GM12878 (cell line): ENCODE measurements at regions not wholly inside any gene's neighbourhood (a gene's known extent, or its start where the extent isn't known, plus 50 kb on each side); places are given as distances from the start of the nearest gene placed in this dataset.

Experiments used
- BHLHE40 ChIP-seq, 2 experiments: fragments of 450-650 bp in 1 of 2; IDR thresholded peaks; 2 replicates each; pipeline ENCODE4 v1.6.1; 2011 to 2017; ENCODE audit warnings: low read depth in 2 of 2, borderline replicate concordance in 1 of 2, improper control_type of control experiment in 1 of 2, low read length in 1 of 2, mild to moderate bottlenecking in 1 of 2
- EZH2 ChIP-seq: IDR thresholded peaks from 2 replicates; pipeline ENCODE4 v1.6.1; 2012; ENCODE audit warnings: low read depth, mild to moderate bottlenecking, control low read depth, inconsistent platforms, low read length, borderline replicate concordance; ENCODE audit not compliant: control insufficient read depth
- JUND ChIP-seq: IDR thresholded peaks from 2 replicates; pipeline ENCODE4 v1.6.1; 2012; ENCODE audit warnings: low read depth, mild to moderate bottlenecking, low read length, improper control_type of control experiment, moderate library complexity
- NBN ChIP-seq: fragments of 450-650 bp; IDR thresholded peaks from 2 replicates; pipeline ENCODE4 v1.6.1; 2016
- POLR2A ChIP-seq: IDR thresholded peaks from 2 replicates; pipeline ENCODE4 v1.6.1; 2011; ENCODE audit warnings: low read depth, mild to moderate bottlenecking, low read length
- SP1 ChIP-seq: IDR thresholded peaks from one replicate; pipeline ENCODE4 v1.6.1; 2011; ENCODE audit warnings: low read depth, low read length
- SUZ12 ChIP-seq: fragments of 200-600 bp; sonication (generic); IDR thresholded peaks from one replicate; pipeline ENCODE4 v1.6.1; 2018; ENCODE audit warnings: antibody characterized with exemption, mild to moderate bottlenecking; ENCODE audit not compliant: unreplicated experiment
- TCF7 ChIP-seq: IDR thresholded peaks from 2 replicates; pipeline ENCODE4 v1.6.1; 2014; ENCODE audit warnings: antibody characterized with exemption, borderline replicate concordance
- YY1 ChIP-seq: IDR thresholded peaks from 2 replicates; pipeline ENCODE4 v1.6.1; 2011; ENCODE audit warnings: low read depth, mild to moderate bottlenecking, low read length
- ZNF207 ChIP-seq: fragments of 450-650 bp; IDR thresholded peaks from 2 replicates; pipeline ENCODE4 v1.6.1; 2014; ENCODE audit warnings: antibody characterized with exemption, mild to moderate bottlenecking, borderline replicate concordance
- TF ChIP-seq, protein P1 (sequence below): fragments of 450-650 bp; formaldehyde crosslinking; IDR thresholded peaks from 2 replicates; pipeline ENCODE4 v1.4.0; 2020; ENCODE audit warnings: mild to moderate bottlenecking, moderate library complexity
- TF ChIP-seq, protein P2 (sequence below), 3 experiments: IDR thresholded peaks in 2 of 3; conservative IDR thresholded peaks in 1 of 3; 2 replicates each; pipeline ENCODE4 v1.5.1; 2011; ENCODE audit warnings: low read depth in 3 of 3, low read length in 3 of 3, mild to moderate bottlenecking in 3 of 3, control low read depth in 2 of 3, moderate library complexity in 2 of 3, inconsistent platforms in 1 of 3, mixed read lengths in 1 of 3; ENCODE audit not compliant: control insufficient read depth in 2 of 3, insufficient read depth in 1 of 3; ENCODE audit errors: extremely low read depth in 1 of 3
- TF ChIP-seq, protein P3 (sequence below): IDR thresholded peaks from 2 replicates; pipeline ENCODE4 v1.6.1; 2012; ENCODE audit warnings: mild to moderate bottlenecking, low read depth, low read length

DNA sequence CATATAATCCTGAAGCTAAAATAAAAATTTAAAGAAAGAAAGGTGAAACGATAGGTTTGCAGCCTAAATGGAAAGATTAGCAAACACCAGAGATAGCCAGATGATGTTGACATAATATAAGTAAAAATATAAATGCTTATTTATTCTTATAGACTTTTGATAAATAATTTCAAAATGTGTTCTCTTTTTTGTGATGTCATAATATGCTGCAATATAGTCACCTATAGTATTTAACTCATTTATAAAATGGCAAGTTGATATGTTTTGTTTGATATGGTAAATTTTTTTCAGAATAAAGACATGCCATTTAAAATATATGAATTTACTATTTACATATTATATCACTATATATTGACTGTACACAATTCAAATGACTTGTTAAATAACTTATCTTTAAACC lies 813.4 kb downstream of the LRFN5 start:
- TF ChIP-seq ZNF207 (no peak), BHLHE40 (IDR thresholded peaks at IDR 0.05; ENCODE audit: borderline replicate concordance in 1 of 2, low read depth in 2 of 2, low read length in 1 of 2) (no peak), POLR2A (no peak), EZH2 (no peak), SUZ12 (no peak), JUND (no peak), NBN (no peak), TCF7 (no peak), SP1 (no peak), YY1 (no peak)
- TF ChIP-seq, protein P1, sequence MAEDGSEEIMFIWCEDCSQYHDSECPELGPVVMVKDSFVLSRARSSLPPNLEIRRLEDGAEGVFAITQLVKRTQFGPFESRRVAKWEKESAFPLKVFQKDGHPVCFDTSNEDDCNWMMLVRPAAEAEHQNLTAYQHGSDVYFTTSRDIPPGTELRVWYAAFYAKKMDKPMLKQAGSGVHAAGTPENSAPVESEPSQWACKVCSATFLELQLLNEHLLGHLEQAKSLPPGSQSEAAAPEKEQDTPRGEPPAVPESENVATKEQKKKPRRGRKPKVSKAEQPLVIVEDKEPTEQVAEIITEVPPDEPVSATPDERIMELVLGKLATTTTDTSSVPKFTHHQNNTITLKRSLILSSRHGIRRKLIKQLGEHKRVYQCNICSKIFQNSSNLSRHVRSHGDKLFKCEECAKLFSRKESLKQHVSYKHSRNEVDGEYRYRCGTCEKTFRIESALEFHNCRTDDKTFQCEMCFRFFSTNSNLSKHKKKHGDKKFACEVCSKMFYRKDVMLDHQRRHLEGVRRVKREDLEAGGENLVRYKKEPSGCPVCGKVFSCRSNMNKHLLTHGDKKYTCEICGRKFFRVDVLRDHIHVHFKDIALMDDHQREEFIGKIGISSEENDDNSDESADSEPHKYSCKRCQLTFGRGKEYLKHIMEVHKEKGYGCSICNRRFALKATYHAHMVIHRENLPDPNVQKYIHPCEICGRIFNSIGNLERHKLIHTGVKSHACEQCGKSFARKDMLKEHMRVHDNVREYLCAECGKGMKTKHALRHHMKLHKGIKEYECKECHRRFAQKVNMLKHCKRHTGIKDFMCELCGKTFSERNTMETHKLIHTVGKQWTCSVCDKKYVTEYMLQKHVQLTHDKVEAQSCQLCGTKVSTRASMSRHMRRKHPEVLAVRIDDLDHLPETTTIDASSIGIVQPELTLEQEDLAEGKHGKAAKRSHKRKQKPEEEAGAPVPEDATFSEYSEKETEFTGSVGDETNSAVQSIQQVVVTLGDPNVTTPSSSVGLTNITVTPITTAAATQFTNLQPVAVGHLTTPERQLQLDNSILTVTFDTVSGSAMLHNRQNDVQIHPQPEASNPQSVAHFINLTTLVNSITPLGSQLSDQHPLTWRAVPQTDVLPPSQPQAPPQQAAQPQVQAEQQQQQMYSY (CRISPR knock-in tag), result no peak
- TF ChIP-seq, protein P2, sequence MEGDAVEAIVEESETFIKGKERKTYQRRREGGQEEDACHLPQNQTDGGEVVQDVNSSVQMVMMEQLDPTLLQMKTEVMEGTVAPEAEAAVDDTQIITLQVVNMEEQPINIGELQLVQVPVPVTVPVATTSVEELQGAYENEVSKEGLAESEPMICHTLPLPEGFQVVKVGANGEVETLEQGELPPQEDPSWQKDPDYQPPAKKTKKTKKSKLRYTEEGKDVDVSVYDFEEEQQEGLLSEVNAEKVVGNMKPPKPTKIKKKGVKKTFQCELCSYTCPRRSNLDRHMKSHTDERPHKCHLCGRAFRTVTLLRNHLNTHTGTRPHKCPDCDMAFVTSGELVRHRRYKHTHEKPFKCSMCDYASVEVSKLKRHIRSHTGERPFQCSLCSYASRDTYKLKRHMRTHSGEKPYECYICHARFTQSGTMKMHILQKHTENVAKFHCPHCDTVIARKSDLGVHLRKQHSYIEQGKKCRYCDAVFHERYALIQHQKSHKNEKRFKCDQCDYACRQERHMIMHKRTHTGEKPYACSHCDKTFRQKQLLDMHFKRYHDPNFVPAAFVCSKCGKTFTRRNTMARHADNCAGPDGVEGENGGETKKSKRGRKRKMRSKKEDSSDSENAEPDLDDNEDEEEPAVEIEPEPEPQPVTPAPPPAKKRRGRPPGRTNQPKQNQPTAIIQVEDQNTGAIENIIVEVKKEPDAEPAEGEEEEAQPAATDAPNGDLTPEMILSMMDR (IDR thresholded peaks at IDR 0.05 in 2 of 3, conservative IDR thresholded peaks at IDR 0.05 in 1 of 3; ENCODE audit: control insufficient read depth in 2 of 3, extremely low read depth in 1 of 3, insufficient read depth in 1 of 3, low read depth in 3 of 3, low read length in 3 of 3), result no peak
- TF ChIP-seq, protein P3, sequence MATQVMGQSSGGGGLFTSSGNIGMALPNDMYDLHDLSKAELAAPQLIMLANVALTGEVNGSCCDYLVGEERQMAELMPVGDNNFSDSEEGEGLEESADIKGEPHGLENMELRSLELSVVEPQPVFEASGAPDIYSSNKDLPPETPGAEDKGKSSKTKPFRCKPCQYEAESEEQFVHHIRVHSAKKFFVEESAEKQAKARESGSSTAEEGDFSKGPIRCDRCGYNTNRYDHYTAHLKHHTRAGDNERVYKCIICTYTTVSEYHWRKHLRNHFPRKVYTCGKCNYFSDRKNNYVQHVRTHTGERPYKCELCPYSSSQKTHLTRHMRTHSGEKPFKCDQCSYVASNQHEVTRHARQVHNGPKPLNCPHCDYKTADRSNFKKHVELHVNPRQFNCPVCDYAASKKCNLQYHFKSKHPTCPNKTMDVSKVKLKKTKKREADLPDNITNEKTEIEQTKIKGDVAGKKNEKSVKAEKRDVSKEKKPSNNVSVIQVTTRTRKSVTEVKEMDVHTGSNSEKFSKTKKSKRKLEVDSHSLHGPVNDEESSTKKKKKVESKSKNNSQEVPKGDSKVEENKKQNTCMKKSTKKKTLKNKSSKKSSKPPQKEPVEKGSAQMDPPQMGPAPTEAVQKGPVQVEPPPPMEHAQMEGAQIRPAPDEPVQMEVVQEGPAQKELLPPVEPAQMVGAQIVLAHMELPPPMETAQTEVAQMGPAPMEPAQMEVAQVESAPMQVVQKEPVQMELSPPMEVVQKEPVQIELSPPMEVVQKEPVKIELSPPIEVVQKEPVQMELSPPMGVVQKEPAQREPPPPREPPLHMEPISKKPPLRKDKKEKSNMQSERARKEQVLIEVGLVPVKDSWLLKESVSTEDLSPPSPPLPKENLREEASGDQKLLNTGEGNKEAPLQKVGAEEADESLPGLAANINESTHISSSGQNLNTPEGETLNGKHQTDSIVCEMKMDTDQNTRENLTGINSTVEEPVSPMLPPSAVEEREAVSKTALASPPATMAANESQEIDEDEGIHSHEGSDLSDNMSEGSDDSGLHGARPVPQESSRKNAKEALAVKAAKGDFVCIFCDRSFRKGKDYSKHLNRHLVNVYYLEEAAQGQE, result no peak
